Activated CD8-positive, alpha-beta memory T cell treated with anti-CD3 and anti-CD28 coated beads, Interleukin-2, amount 50 U/mL, for 4 hours (primary cell): ENCODE measurements at regions not wholly inside any gene's neighbourhood (a gene's known extent, or its start where the extent isn't known, plus 50 kb on each side); places are given as distances from the start of the nearest gene placed in this dataset.

Experiments used
- DNase-seq: peaks from one replicate; pipeline ENCODE4 v3.0.0-alpha.2; 2020

- DNase-seq = no peak
These were observed 285.8 kb downstream of the NPIPA8 start for GRCh38 chr16:18050777-18051176.

- DNase-seq = no peak
These were observed 286.3 kb downstream of the NPIPA8 start for GRCh38 chr16:18050234-18050633.

- DNase-seq = no peak
These were observed 286.9 kb downstream of the NPIPA8 start for GRCh38 chr16:18049547-18050133.

GRCh38 chr16:18048853-18049546 lies 287.5 kb downstream of the NPIPA8 start:
- no peak for DNase-seq

GRCh38 chr16:18047761-18048160 lies 288.8 kb downstream of the NPIPA8 start:
- no peak for DNase-seq

GRCh38 chr16:18045356-18045755 lies 291.2 kb downstream of the NPIPA8 start:
- DNase-seq = no peak

GRCh38 chr16:18041864-18042834 lies 294.4 kb downstream of the NPIPA8 start:
- DNase-seq = no peak

- DNase-seq = no peak
These were observed 296.6 kb downstream of the NPIPA8 start for GRCh38 chr16:18039931-18040330.

- no peak for DNase-seq
These were observed 299.5 kb downstream of the NPIPA8 start for GRCh38 chr16:18037051-18037450.

- DNase-seq = no peak
These were observed 311.9 kb downstream of the NPIPA8 start for GRCh38 chr16:18024611-18025010.

- DNase-seq = no peak
These were observed 318.2 kb downstream of the NPIPA8 start for GRCh38 chr16:18018376-18018775.

- DNase-seq = no peak
These were observed 322.7 kb downstream of the NPIPA8 start for GRCh38 chr16:18013863-18014262.

- DNase-seq = no peak
These were observed 328.2 kb downstream of the NPIPA8 start for GRCh38 chr16:18008356-18008755.

GRCh38 chr16:18003033-18003432 lies 333.5 kb downstream of the NPIPA8 start:
- no peak for DNase-seq

GRCh38 chr16:17998996-17999395 lies 337.5 kb downstream of the NPIPA8 start:
- no peak for DNase-seq

GRCh38 chr16:17998550-17998949 lies 338.0 kb downstream of the NPIPA8 start:
- DNase-seq = no peak

GRCh38 chr16:17994027-17994426 lies 342.5 kb downstream of the NPIPA8 start:
- DNase-seq = no peak

GRCh38 chr16:17992416-17992815 lies 344.1 kb downstream of the NPIPA8 start:
- DNase-seq = no peak

- no peak for DNase-seq
These were observed 347.3 kb downstream of the NPIPA8 start for GRCh38 chr16:17989255-17989654.

GRCh38 chr16:17988839-17989238 lies 347.7 kb downstream of the NPIPA8 start:
- no peak for DNase-seq

- no peak for DNase-seq
These were observed 349.5 kb downstream of the NPIPA8 start for GRCh38 chr16:17986991-17987390.

GRCh38 chr16:17984810-17985209 lies 351.7 kb downstream of the NPIPA8 start:
- no peak for DNase-seq

GRCh38 chr16:17983847-17984639 lies 352.5 kb downstream of the NPIPA8 start:
- DNase-seq = no peak
